Right forelimb (tissue), 1 donor: ENCODE measurements at regions not wholly inside any gene's neighbourhood (a gene's known extent, or its start where the extent isn't known, plus 50 kb on each side); places are given as distances from the start of the nearest gene placed in this dataset.
"Not testable (repeated sequence)": the region's sequence is repeated elsewhere in the genome, so short reads cannot be mapped to it uniquely, and the experiment has no call there.

Experiments used
- DNase-seq: peaks from one replicate; pipeline ENCODE4 v3.0.0-alpha.2; 2018

- DNase-seq: no peak
Observed at GRCh38 chr6:11380549-11380948, 148.1 kb upstream of the NEDD9 start.

DNA sequence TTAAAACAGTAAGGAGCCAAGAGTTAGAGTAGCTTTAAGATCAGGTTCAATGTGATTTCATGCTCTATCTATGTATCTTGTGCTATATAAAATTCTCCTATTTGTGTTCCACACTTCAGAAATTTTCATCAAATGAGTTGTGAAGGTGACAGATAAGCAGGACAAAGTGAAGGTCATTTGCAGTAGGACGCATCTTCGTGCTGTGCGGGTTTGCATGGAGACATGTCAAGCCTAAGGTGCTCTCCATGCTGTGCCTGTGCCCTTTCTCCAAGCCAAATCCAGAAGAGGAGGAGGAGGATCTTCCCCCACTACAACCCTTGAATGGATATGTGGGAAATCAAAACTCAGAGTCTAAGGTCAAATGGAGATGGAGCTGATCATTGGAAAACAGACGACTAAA, 147.3 kb upstream of the NEDD9 start:
- DNase-seq: no peak

GRCh38 chr6:11378639-11379038, 146.2 kb upstream of the NEDD9 start:
- DNase-seq: no peak

DNA sequence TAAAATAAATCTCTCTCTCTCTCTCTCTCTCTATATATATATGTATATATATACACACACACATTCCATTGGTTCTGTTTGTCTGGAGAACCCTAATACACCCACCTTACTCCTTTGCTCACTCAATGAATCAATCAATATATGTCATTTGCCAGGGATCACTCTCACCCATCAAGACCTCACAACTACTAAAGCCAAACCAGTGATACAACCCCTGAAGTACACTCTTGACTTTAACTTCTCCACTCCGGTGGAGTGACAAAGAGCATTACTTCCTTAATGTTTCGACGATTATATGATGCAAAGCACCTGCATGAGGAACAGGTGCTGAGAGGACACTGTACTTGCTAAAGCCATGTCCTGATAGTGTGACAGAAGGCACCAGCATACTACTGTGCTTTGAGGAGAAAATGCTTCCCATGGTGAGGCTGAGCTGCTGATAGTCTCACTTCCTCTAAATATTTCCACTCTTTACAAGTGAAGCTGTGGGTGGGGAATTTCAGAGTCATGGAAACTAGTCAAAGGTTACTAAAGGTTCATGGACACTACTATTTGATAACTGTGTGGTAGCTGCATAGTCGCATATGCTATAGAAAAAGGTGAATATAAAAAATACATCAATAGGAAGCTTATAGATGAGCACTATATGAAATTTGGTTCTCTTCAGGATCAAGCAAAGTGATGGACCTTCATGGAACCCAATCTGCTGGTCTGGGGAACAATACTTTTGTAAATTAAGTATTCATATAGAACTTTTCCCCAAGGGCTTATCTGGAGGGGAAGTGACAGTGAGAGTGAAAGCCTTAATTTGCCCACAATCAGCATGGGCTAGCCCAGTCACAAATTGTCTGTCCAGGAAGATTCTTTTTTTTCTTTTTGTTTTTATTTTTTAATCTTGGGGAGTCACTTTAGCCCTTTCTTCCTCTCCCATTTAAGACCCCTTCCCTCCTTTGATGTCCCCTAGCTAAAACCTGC, 141.9 kb upstream of the NEDD9 start:
- no peak for DNase-seq

DNA sequence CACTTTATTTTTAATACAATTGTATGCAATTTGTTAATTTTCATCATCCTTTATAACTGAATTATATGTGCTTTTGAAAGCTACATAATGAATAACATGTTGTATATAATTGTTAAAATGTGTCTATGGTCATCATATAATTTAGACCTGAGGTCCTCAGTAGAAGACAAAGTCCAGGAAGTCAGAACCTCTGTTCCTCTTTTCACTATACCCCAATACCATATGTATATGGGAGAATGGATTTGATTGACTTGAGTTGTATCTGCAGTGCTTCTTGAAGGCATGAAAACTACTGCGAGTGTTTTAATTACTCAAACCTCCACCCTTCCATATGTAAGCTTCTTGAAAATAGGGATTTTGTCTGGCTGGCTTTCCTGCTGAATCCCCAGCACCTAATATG, 140.7 kb upstream of the NEDD9 start:
- DNase-seq: no peak

DNA sequence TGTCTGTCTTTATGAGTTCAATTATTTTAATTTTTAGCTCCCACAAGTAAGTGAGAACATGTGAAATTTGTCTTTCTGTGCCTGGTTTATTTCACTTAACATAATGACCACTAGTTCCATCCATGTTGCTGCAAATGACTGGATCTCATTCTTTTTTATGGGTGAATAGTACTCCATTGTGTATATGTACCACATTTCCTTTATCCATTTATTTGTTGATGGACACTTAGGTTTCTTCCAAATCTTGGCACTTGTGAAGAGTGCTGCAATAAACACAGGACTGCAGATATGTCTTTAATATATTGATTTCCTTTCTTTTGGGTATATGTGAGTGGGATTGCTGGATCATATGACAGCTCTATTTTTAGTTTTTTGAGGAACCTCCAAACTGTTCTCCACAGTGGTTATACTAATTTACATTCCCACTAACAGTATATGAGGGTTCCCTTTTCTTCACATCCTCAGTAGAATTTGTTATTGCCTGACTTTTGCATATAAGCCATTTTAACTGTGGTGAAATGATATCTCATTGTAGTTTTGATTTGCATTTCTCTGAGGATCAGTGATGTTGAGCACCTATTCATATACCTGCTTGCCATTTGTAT, 139.8 kb upstream of the NEDD9 start:
- DNase-seq: not testable (repeated sequence)

GRCh38 chr6:11370191-11371018, 137.9 kb upstream of the NEDD9 start:
- no peak for DNase-seq

DNA sequence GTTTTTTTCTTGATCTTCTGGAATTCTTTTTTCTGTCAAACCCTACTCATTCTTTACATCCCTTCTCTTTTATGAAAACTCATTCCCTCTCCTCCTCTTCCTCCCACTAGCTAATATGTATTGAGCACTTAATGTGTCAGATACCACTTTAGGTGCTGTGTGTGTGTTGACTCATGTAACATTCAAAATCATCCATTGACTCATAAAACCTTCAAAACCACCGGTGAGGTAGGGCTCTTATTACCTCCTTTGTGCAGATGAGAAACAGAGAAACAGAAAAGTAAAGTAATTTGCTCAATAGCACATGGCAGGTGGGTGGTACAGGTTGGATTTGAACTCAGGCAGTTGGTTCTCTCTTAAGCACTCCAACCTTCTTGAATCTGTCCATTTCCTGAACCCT, 136.3 kb upstream of the NEDD9 start:
- DNase-seq: no peak

DNA sequence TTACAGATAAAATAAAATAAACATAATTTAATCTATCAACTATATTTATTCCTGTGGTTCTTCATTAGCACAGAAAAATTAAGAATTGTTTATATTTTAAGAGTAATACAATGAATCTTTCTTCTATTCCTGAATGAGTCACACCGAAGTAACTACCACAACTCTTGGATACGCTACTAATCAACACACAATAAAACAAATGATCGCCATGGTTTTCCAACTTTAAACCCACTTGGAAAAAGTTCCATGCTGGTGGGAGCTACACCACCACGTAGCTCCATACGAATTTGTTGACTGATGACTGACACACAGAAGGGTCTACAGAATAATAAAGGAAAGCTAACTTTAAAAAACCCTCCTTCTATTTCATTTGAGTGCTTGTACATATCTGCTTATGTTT, 135.8 kb upstream of the NEDD9 start:
- no peak for DNase-seq

GRCh38 chr6:11367638-11368199, 135.3 kb upstream of the NEDD9 start:
- no peak for DNase-seq

GRCh38 chr6:11366934-11367637, 134.6 kb upstream of the NEDD9 start:
- DNase-seq: no peak

DNA sequence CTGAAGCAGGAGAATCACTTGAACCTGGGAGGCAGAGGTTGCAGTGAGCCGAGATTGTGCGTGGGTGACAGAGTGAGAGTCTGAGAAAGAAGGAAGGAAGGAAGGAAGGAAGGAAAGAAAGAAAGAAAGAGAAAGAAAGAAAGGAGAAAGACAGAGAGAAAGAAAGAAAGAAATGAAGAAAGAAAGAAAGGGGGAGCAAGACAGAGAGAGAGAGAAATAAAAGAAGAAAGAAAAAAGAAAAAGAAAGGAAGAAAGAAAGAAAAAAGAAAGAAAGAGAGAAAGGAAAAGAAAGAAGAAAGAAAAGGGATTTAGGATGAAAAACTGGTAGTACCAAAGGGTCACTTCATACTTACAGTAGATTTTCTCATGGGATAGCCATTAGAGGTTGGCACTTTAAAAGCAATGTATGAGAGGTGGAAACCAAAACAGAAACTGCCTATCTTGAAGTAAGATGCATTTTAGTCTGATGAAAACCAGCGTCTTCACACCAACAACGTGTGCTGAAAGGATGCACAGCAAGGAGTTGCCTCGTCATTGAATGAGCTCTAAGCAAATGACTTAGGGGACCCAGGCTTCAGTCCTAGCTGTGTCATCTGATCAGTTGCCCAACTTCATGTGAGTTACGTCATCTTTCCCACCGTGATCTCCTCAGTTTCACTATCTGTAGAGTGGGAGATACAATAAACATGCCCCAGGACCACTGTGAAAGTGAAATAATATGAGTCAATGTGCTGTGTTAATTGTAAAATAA, 133.9 kb upstream of the NEDD9 start:
- no peak for DNase-seq

GRCh38 chr6:11364971-11365397, 132.5 kb upstream of the NEDD9 start:
- DNase-seq: no peak

DNA sequence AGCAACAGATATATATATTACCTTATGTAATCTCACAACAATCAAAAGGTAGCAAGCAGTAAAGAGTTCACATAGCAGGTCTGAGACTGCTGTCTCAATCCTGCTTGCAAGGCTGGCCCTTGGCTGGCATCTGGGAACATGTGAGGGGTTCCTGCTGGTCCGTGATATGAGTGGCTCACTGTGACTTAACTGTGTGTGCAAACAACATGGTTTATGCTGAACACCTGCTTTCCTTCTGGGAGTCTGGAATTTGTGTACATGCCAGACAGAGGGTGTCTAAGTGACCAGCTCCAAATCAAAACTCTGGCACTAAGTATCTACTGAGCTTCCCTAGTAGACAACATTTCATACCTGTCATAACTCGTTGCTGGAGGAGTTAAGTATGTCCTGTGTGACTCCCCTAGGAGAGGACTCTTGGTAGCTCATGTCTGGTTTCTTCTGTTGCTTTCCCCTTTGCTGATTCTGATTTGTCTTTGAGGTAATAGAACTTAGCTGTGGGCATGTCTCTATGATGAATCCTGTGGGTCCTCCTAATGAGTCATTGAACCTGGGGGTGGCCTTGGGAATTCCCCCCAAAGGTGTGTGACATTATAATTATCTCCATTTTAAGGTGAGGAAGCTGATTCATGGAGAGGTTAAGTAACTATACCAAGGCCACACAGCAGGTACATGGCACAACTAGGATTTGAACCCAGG, 131.6 kb upstream of the NEDD9 start:
- DNase-seq: no peak

GRCh38 chr6:11362564-11362963, 130.1 kb upstream of the NEDD9 start:
- no peak for DNase-seq

DNA sequence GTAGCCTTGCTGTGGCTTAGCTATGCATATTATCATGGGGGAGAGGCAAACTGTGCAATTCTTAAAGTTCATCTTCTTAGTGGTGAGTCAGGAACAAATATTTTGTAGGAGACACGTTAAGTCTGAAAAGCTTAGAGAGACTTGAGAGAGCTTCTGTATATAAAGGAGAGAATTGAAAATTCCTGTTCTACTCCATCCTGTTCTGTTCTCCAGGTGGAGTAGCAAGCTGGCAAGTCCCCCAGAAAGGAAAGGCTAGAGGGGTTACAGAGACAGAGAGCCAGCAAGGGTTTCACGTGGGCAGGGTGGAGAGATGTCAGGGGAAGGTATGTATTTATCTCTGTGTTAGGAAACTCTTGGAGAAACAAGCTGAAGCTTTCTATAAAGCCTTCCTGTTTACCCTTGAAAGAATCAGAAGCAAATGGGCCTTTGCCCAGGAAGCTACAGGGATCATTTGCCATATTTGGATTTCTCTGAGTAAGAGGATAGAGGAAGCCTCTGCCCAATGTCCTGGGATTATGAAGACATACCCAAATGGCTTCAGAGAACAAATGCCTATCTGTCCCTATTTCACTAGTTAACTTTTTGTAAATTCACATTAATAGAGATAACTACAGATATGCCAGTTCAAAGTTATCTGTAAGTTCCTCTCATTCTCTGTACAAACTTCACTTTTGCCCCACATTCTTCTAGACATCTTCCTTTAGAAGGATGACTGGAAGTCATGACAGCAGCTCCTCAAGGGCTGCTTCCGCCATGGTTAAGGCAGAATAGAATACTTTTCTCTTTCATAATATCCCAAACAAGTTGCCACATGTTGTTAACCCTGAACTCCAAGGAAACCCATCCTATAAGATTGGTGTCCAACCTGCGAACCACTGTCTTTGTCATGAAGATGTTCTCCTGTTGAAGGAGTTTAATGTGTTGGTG, 126.7 kb upstream of the NEDD9 start:
- DNase-seq: no peak

DNA sequence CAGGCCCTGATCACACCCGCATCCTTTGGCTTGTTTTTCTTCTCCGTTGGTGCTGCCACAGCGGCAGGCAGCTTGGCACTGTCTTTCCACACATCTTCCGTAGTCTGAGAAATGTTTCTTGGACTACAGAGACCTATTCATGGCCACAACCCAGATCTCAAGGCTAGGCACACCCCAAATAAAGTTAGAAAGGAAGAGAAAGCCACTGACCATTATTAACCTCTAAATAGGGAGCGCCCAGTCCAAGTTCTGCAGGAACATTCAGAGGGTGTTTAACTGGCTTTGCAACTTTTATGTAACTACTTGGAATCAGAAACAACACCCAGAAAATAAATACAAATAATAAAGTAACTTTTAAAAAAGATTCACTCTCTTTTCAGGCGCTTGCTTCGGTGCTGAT, 124.8 kb upstream of the NEDD9 start:
- DNase-seq: no peak

DNA sequence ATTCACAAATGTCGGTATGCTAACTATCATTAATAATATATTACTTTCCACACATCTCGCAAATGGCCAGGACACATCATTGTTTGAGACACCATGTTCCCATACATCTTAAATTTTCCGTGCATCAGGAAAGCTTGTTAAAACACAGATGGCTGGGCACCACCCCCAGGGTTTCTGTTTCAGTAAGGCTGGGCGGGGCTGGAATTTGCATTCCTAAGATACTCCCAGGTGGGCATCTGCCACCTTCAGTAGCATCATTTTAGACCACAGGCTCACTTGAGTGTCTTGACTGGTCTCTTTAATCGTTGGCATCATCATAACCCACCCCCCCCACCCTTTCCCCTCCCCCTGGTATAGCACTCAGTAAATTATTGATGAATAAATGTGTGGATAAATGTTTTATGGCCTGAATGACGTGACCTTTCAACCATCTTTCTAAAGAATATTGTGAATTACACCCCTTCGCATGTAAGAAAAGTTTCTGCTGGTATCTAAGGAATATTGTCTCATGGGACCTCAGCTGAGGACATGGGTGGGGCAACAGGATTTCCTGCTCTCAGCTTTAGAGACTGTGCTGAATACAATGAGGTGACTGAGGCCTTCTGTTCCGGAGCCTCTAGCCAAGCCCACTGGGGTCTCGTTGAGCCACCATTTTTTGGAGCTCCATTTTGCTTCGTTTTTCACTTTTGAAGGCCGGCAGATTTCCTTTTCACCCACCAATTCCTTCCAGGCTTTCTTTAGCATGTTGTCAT, 124.1 kb upstream of the NEDD9 start:
- no peak for DNase-seq

- DNase-seq: no peak
Observed at GRCh38 chr6:11353921-11354389, 121.5 kb upstream of the NEDD9 start.
